Right atrium auricular region (tissue), 2 donors: ENCODE measurements at regions not wholly inside any gene's neighbourhood (a gene's known extent, or its start where the extent isn't known, plus 50 kb on each side); places are given as distances from the start of the nearest gene placed in this dataset.

Source experiments
- DNase-seq: peaks from one replicate; pipeline ENCODE4 v3.0.0-alpha.2; 2019; ENCODE audit warnings: low spot score
- H3K27ac ChIP-seq, 2 donors: fragments of 200-600 bp; sonication (generic); 1 replicate in 1 of 2; 2 replicates in 1 of 2; pipeline ENCODE4 v1.5.1; 2016 to 2019
- H3K27me3 ChIP-seq, 2 donors: fragments of 200-600 bp; sonication (generic); one replicate each; pipeline versions ENCODE4 v1.5.1 to v1.6.0; 2017 to 2019
- H3K36me3 ChIP-seq: fragments of 200-600 bp; sonication (generic); one replicate; pipeline ENCODE4 v1.5.1; 2016
- H3K4me1 ChIP-seq, 2 donors: fragments of 200-600 bp; sonication (generic); one replicate each; pipeline versions ENCODE4 v1.5.1 to v1.6.0; 2017 to 2019
- H3K4me3 ChIP-seq, 2 donors: fragments of 200-600 bp; sonication (generic); 1 replicate in 1 of 2; 2 replicates in 1 of 2; pipeline ENCODE4 v1.5.1; 2017 to 2019; ENCODE audit warnings: mild to moderate bottlenecking in 1 of 2, moderate library complexity in 1 of 2
- H3K9me3 ChIP-seq, 2 donors: fragments of 200-600 bp; sonication (generic); one replicate each; pipeline ENCODE4 v1.5.1; 2019
- CTCF ChIP-seq, 2 donors: fragments of 200-600 bp; sonication (generic); IDR thresholded peaks; one replicate each; pipeline ENCODE4 v1.5.1; 2019; ENCODE audit warnings: antibody characterized with exemption in 2 of 2

GRCh38 chr10:111522551-111522950 is 445.7 kb downstream of the ADRA2A start:
- no peaks in the 10 kb centered on the region for H3K9me3 ChIP-seq
- no peaks in the 10 kb centered on the region for H3K36me3 ChIP-seq
- H3K27me3 ChIP-seq: no peaks in the 10 kb centered on the region
- DNase-seq: no peak
- no peak overlapping the region for H3K4me3 ChIP-seq
- H3K4me1 ChIP-seq: no peaks in the 10 kb centered on the region
- no peak overlapping the region for H3K27ac ChIP-seq
- TF ChIP-seq CTCF (IDR thresholded peaks at IDR 0.05): no peak

DNA sequence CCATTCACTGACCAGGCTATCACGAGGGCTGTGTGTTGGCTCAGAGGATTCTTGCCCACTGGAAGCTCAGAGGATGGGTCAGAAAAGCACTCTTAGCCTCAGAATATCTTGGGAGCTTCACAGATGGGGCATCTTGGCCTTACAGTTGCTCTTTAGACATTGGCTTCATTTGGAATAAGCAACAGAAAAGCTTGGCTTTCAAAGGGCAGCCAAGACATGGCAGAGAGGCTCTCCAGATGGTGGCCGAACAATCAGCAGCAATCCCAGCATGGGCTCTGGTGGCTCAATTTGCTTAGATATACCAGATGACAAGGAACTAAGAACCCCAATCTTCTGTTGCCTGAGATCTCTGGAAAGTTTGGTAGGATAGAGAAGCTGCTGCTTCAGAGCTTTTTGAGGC is 446.2 kb downstream of the ADRA2A start:
- H3K27me3 ChIP-seq: no peaks in the 10 kb centered on the region
- TF ChIP-seq CTCF (IDR thresholded peaks at IDR 0.05): no peak
- no peak overlapping the region for H3K27ac ChIP-seq
- no peaks in the 10 kb centered on the region for H3K9me3 ChIP-seq
- no peak for DNase-seq
- no peaks in the 10 kb centered on the region for H3K4me1 ChIP-seq
- no peak overlapping the region for H3K4me3 ChIP-seq
- H3K36me3 ChIP-seq: no peaks in the 10 kb centered on the region

DNA sequence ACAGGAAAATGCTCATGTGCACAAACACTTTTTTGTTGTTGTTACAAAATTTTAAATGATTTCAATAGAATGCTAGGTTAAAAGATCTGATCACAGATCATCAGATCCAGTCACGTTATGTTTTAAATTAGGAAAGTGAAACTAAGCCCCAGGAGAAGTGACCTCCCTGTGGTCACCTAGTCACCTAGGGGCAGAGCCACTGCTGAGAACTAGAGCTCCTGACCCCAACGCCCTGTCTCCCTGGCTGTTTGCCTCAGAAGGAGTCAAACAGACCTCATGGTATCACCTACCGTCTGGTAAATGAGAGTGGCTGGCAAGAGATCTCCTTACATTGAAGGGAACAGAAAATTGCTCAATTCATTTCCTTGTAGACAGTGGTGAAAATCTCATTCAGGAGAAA is 447.3 kb downstream of the ADRA2A start:
- DNase-seq: no peak
- Histone ChIP-seq H3K4me3 (no peak overlapping the region), H3K27me3 (no peaks in the 10 kb centered on the region), H3K36me3 (no peaks in the 10 kb centered on the region), H3K27ac (no peak overlapping the region), H3K4me1 (no peaks in the 10 kb centered on the region), H3K9me3 (no peaks in the 10 kb centered on the region)
- no peak for TF ChIP-seq CTCF (IDR thresholded peaks at IDR 0.05)

GRCh38 chr10:111525696-111526095 is 448.9 kb downstream of the ADRA2A start:
- no peak for TF ChIP-seq CTCF (IDR thresholded peaks at IDR 0.05)
- no peaks in the 10 kb centered on the region for H3K27me3 ChIP-seq

GRCh38 chr10:111531690-111532089 is 454.9 kb downstream of the ADRA2A start:
- Histone ChIP-seq H3K4me3 (no peak overlapping the region), H3K36me3 (no peaks in the 10 kb centered on the region), H3K4me1 (no peaks in the 10 kb centered on the region), H3K27me3 (no peaks in the 10 kb centered on the region), H3K9me3 (no peaks in the 10 kb centered on the region), H3K27ac (no peak overlapping the region)
- DNase-seq: no peak
- TF ChIP-seq CTCF (IDR thresholded peaks at IDR 0.05): no peak

More at GRCh38 chr10:111525696-111526095, 448.9 kb downstream of the ADRA2A start:
- H3K27ac ChIP-seq: no peak overlapping the region
- H3K9me3 ChIP-seq: no peaks in the 10 kb centered on the region
- no peaks in the 10 kb centered on the region for H3K4me1 ChIP-seq
- H3K36me3 ChIP-seq: no peaks in the 10 kb centered on the region
- no peak overlapping the region for H3K4me3 ChIP-seq
- no peak for DNase-seq

DNA sequence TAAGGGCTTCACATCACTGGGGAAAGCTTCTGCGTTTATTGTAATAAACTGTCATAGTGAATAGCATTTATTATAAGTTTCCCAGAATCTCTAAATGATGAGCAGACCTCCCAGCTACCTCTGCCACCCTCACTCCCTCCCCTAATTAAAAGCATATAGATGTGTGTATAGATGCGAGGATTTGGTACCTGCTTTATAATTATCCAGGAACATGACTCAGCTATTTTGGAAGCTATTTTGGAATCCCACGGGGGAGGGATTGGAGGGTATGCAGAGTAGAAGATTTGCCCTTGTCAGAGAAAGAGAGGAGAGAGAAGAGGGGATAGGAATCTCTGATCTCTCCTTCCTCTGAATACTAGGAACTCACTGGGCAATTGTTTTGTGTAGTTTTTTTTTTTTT is 455.3 kb downstream of the ADRA2A start:
- TF ChIP-seq CTCF (IDR thresholded peaks at IDR 0.05): no peak
- no peaks in the 10 kb centered on the region for H3K36me3 ChIP-seq
- no peak for DNase-seq
- H3K27ac ChIP-seq: no peak overlapping the region
- H3K9me3 ChIP-seq: no peaks in the 10 kb centered on the region
- no peak overlapping the region for H3K4me3 ChIP-seq
- H3K4me1 ChIP-seq: no peaks in the 10 kb centered on the region
- H3K27me3 ChIP-seq: no peaks in the 10 kb centered on the region
